Esophagus squamous epithelium (tissue), 4 donors: ENCODE measurements at regions not wholly inside any gene's neighbourhood (a gene's known extent, or its start where the extent isn't known, plus 50 kb on each side); places are given as distances from the start of the nearest gene placed in this dataset.

Experiments
- CTCF ChIP-seq, 6 experiments: fragments of 450-650 bp in 4 of 6; fragments of 200-600 bp in 2 of 6; sonication (generic) in 2 of 6; IDR thresholded peaks; one replicate each; pipeline ENCODE4 v1.5.1; 2016 to 2019; ENCODE audit warnings: antibody characterized with exemption in 6 of 6, mild to moderate bottlenecking in 4 of 6, moderate library complexity in 4 of 6
- POLR2A ChIP-seq, 4 donors: fragments of 450-650 bp; IDR thresholded peaks; one replicate each; pipeline ENCODE4 v1.6.1; 2017; ENCODE audit warnings: antibody characterized with exemption in 4 of 4, mild to moderate bottlenecking in 4 of 4, moderate library complexity in 3 of 4

- no peak for TF ChIP-seq CTCF (IDR thresholded peaks at IDR 0.05)
- TF ChIP-seq POLR2A (IDR thresholded peaks at IDR 0.05) = no peak
Measured at GRCh38 chrX:825991-826390, 195.4 kb downstream of the SHOX start.
